GM18868 (cell line): ENCODE measurements at regions not wholly inside any gene's neighbourhood (a gene's known extent, or its start where the extent isn't known, plus 50 kb on each side); places are given as distances from the start of the nearest gene placed in this dataset.

Experiments
- ATAC-seq: cut with Tn5 transposase; IDR thresholded peaks from one replicate; pipeline ENCODE4 v1.9.1; 2021; ENCODE audit warnings: mild to moderate bottlenecking, moderate library complexity; ENCODE audit not compliant: unreplicated experiment

GRCh38 chr17:72206376-72206775, 85.6 kb downstream of the SOX9 start:
- no peak for ATAC-seq

GRCh38 chr17:72208832-72209231, 88.0 kb downstream of the SOX9 start:
- no peak for ATAC-seq

- no peak for ATAC-seq
Measured at GRCh38 chr17:72212041-72212440, 91.2 kb downstream of the SOX9 start.

GRCh38 chr17:72215490-72215889, 94.7 kb downstream of the SOX9 start:
- ATAC-seq: no peak

- ATAC-seq: no peak
Measured at GRCh38 chr17:72215928-72216327, 95.1 kb downstream of the SOX9 start.

GRCh38 chr17:72219137-72219823, 98.5 kb downstream of the SOX9 start:
- ATAC-seq: no peak

- no peak for ATAC-seq
Measured at GRCh38 chr17:72219824-72220493, 99.1 kb downstream of the SOX9 start.

- ATAC-seq: no peak
Measured at GRCh38 chr17:72222661-72223380, 102.0 kb downstream of the SOX9 start.

GRCh38 chr17:72223866-72224291, 103.1 kb downstream of the SOX9 start:
- no peak for ATAC-seq

- no peak for ATAC-seq
Measured at GRCh38 chr17:72226322-72226721, 105.5 kb downstream of the SOX9 start.

- no peak for ATAC-seq
Measured at GRCh38 chr17:72233986-72234385, 113.2 kb downstream of the SOX9 start.

GRCh38 chr17:72234985-72235384, 114.2 kb downstream of the SOX9 start:
- no peak for ATAC-seq

GRCh38 chr17:72236980-72237633, 116.3 kb downstream of the SOX9 start:
- no peak for ATAC-seq

GRCh38 chr17:72238157-72238673, 117.4 kb downstream of the SOX9 start:
- no peak for ATAC-seq

- ATAC-seq: no peak
Measured at GRCh38 chr17:72239548-72239947, 118.7 kb downstream of the SOX9 start.

GRCh38 chr17:72240333-72240732, 119.5 kb downstream of the SOX9 start:
- peak; percentile 88 for ATAC-seq

- no peak for ATAC-seq
Measured at GRCh38 chr17:72244494-72244893, 123.7 kb downstream of the SOX9 start.

GRCh38 chr17:72244956-72245355, 124.1 kb downstream of the SOX9 start:
- no peak for ATAC-seq

- no peak for ATAC-seq
Measured at GRCh38 chr17:72249441-72249840, 128.6 kb downstream of the SOX9 start.

- ATAC-seq: no peak
Measured at GRCh38 chr17:72250206-72250605, 129.4 kb downstream of the SOX9 start.

GRCh38 chr17:72253597-72253996, 132.8 kb downstream of the SOX9 start:
- no peak for ATAC-seq
